D721Med (cell line): ENCODE measurements at regions not wholly inside any gene's neighbourhood (a gene's known extent, or its start where the extent isn't known, plus 50 kb on each side); places are given as distances from the start of the nearest gene placed in this dataset.
"Not testable (repeated sequence)": the region's sequence is repeated elsewhere in the genome, so short reads cannot be mapped to it uniquely, and the experiment has no call there.

Experiments used
- DNase-seq: peaks from one replicate; pipeline ENCODE4 v3.0.0; 2011; ENCODE audit warnings: low spot score; ENCODE audit not compliant: insufficient read length
- FAIRE-seq: peaks from 2 replicates; lab custom pipeline; 2011; peaks lifted over from hg19 to GRCh38; lab: Jason Lieb, UNC
- CTCF ChIP-seq: IDR thresholded peaks from 2 replicates; pipeline ENCODE4 v1.5.1; 2012; ENCODE audit warnings: mild to moderate bottlenecking, control low read depth; ENCODE audit not compliant: insufficient read depth; ENCODE audit errors: missing control alignments

- not testable (repeated sequence) for FAIRE-seq
Measured at GRCh38 chr10:42533866-42534265, 104.5 kb downstream of the ZNF33B start.

GRCh38 chr10:42532996-42533395 lies 105.4 kb downstream of the ZNF33B start:
- TF ChIP-seq CTCF, result no peak
- DNase-seq (no peak), FAIRE-seq (no peak)

More at GRCh38 chr10:42533866-42534265, 104.5 kb downstream of the ZNF33B start:
- not testable (repeated sequence) for DNase-seq

- DNase-seq (no peak), FAIRE-seq (no peak)
- no peak for TF ChIP-seq CTCF
Measured at GRCh38 chr10:42523098-42523497, 115.3 kb downstream of the ZNF33B start.

- no peak for FAIRE-seq
- TF ChIP-seq CTCF, result no peak
- DNase-seq, result no peak
Measured at GRCh38 chr10:42519761-42520460, 118.5 kb downstream of the ZNF33B start.

- no peak for DNase-seq
- TF ChIP-seq CTCF, result no peak
- no peak for FAIRE-seq
Measured at GRCh38 chr10:42519079-42519478, 119.3 kb downstream of the ZNF33B start.

- TF ChIP-seq CTCF, result no peak
- DNase-seq (no peak), FAIRE-seq (no peak)
Measured at GRCh38 chr10:42513921-42514320, 124.4 kb downstream of the ZNF33B start.

- no peak for FAIRE-seq
- DNase-seq, result no peak
- TF ChIP-seq CTCF, result no peak
Measured at GRCh38 chr10:42491801-42492200, 146.6 kb downstream of the ZNF33B start.
